NT2/D1 (cell line): ENCODE measurements at regions not wholly inside any gene's neighbourhood (a gene's known extent, or its start where the extent isn't known, plus 50 kb on each side); places are given as distances from the start of the nearest gene placed in this dataset.

ENCODE experiments used
- SUZ12 ChIP-seq: IDR thresholded peaks from 2 replicates; pipeline ENCODE4 v1.6.1; 2011; ENCODE audit not compliant: insufficient read length, insufficient read depth; ENCODE audit errors: extremely low read depth
- YY1 ChIP-seq: IDR thresholded peaks from 2 replicates; pipeline ENCODE4 v1.6.1; 2011; ENCODE audit not compliant: insufficient read length, insufficient read depth

DNA sequence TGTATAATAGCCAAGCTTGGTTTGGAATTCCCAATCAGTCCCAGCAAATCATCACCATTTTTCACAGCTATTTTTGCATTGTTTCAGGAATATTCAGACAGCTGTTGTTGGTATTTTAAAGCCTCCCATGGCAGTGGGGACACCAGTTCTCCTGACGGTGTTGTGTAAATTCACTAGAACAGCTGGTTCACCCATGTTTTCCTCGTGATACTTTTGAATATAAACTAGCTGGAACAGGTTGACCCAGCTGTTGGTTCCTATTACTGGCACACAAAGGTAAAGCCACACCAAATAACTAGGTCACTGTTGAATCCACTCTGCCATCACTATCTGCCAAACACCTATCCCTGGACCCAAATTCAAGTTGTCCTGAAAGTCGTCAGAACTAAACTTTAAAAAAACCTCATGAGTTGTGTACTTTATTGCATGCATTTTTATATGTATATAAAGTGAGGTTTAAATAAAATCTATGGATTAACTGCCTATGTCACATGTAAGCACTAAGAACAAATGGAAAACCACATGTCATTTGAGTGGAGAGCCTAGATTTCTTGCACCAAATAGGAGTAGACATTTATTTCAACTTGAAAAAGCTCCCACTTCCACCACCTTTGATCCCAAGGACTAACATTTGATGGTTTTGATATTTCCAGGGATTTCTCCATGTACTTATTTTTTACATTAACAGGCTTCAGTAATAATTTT lies 121.9 kb upstream of the PIK3R1 start:
- no peak for TF ChIP-seq SUZ12
- TF ChIP-seq YY1: no peak
